ENCODE measurements at regions not wholly inside any gene's neighbourhood (a gene's known extent, or its start where the extent isn't known, plus 50 kb on each side); places are given as distances from the start of the nearest gene placed in this dataset.

- H2AFZ ChIP-seq (ENCODE audit: low read depth, low read length) = no peak overlapping the region
- H3K27ac ChIP-seq (ENCODE audit: insufficient read depth, low read depth, low read length) = no peak overlapping the region
- intact Hi-C loops (cut with micrococcal nuclease) = no loop called here
- TF ChIP-seq JUN (IDR thresholded peaks at IDR 0.05; ENCODE audit: borderline replicate concordance, insufficient read depth, insufficient read length, low read depth) (no peak), GATA2 (IDR thresholded peaks at IDR 0.05; ENCODE audit: insufficient read depth, insufficient read length, low read depth, low read length) (no peak), POLR2AphosphoS5 (IDR thresholded peaks at IDR 0.05; ENCODE audit: insufficient read depth, low read depth, low read length) (no peak), FOS (IDR thresholded peaks at IDR 0.05; ENCODE audit: borderline replicate concordance, insufficient read depth, low read length) (no peak), CTCF (IDR thresholded peaks at IDR 0.05; ENCODE audit: extremely low read depth in 1 of 2, insufficient read depth in 1 of 2, low read depth in 1 of 2, low read length in 2 of 2) (no peak), MAX (IDR thresholded peaks at IDR 0.05; ENCODE audit: insufficient read depth, insufficient read length) (no peak)
- no peak overlapping the region for H3K4me2 ChIP-seq (ENCODE audit: insufficient read depth, low read length)
- no TSS peak for BruUV-seq (replicated peaks)
- CTCF ChIA-PET = interaction anchor here (2.5 kb wide), 1 partner anchor 10 kb away, joined by 17 read pairs; no protein-coding TSS in a partner anchor
- FAIRE-seq (no peak), DNase-seq (ENCODE audit: low read depth, low spot score) (no peak)
- POLR2A ChIA-PET = interaction anchor here (0.6 kb wide), 2 partner anchors 13 to 380 kb away, joined by 4 to 5 read pairs; no protein-coding TSS in a partner anchor
- H3K9me1 ChIP-seq (replicated peaks; ENCODE audit: control insufficient read depth, extremely low read depth, insufficient read depth, low read length) = no peaks in the 10 kb centered on the region
- H3K4me3 ChIP-seq (replicated peaks in 1 of 3; ENCODE audit: insufficient read depth in 1 of 3, low read depth in 1 of 3, low read length in 3 of 3) = no peak overlapping the region
- no peaks in the 10 kb centered on the region for H4K20me1 ChIP-seq (replicated peaks; ENCODE audit: control insufficient read depth, extremely low read depth, insufficient read depth, low read length)
- dilution Hi-C loops (cut with MboI; ENCODE audit: extremely low pct_ligation_motif_present, low sequenced_read_pairs) = no loop called here
- H3K4me1 ChIP-seq (ENCODE audit: control insufficient read depth, extremely low read depth, insufficient read depth, low read length) = no peaks in the 10 kb centered on the region
- H3K9ac ChIP-seq (replicated peaks; ENCODE audit: extremely low read depth, insufficient read depth, low read length) = no peak overlapping the region
- no peaks in the 10 kb centered on the region for H3K36me3 ChIP-seq (ENCODE audit: control insufficient read depth in 2 of 2, extremely low read depth in 1 of 2, insufficient read depth in 2 of 2, low read length in 2 of 2)
- no peaks in the 10 kb centered on the region for H3K9me3 ChIP-seq (replicated peaks; ENCODE audit: control insufficient read depth, insufficient read depth, low read length)
- no peaks in the 10 kb centered on the region for H3K27me3 ChIP-seq (ENCODE audit: control insufficient read depth in 2 of 2, insufficient read depth in 2 of 2, low read length in 2 of 2)
- H3K79me2 ChIP-seq (ENCODE audit: control insufficient read depth, insufficient read depth, low read length) = no peaks in the 10 kb centered on the region
These were observed 87.6 kb upstream of the SOD1 start for GRCh38 chr21:31571879-31572278.
